Stimulated activated naive CD8-positive, alpha-beta T cell treated with anti-CD3 and anti-CD28 coated beads, Interleukin-15, Interleukin-2, amounts not matched to agents 100 ng/mL and 50 ng/mL, for 24 hours (primary cell): ENCODE measurements at regions not wholly inside any gene's neighbourhood (a gene's known extent, or its start where the extent isn't known, plus 50 kb on each side); places are given as distances from the start of the nearest gene placed in this dataset.
"Not testable (repeated sequence)": the region's sequence is repeated elsewhere in the genome, so short reads cannot be mapped to it uniquely, and the experiment has no call there.

ENCODE experiments used
- H3K27ac Mint-ChIP-seq: one replicate; pipeline ENCODE4 v1.8.0; 2021; ENCODE audit warnings: mild to moderate bottlenecking, mixed read lengths
- H3K27me3 Mint-ChIP-seq: one replicate; pipeline ENCODE4 v1.8.0; 2021; ENCODE audit warnings: mixed read lengths
- H3K36me3 Mint-ChIP-seq: one replicate; pipeline ENCODE4 v1.8.0; 2021; ENCODE audit warnings: low read depth, mixed read lengths
- H3K4me1 Mint-ChIP-seq: one replicate; pipeline ENCODE4 v1.8.0; 2021; ENCODE audit warnings: low read depth, mixed read lengths
- H3K4me3 Mint-ChIP-seq: one replicate; pipeline ENCODE4 v1.8.0; 2021; ENCODE audit warnings: mild to moderate bottlenecking, mixed read lengths
- H3K9me3 Mint-ChIP-seq: one replicate; pipeline ENCODE4 v1.8.0; 2021; ENCODE audit warnings: mixed read lengths

GRCh38 chr1:807699-808390, 115.9 kb upstream of the SAMD11 start:
- H3K27ac Mint-ChIP-seq, H3K4me3 Mint-ChIP-seq, H3K36me3 Mint-ChIP-seq, H3K4me1 Mint-ChIP-seq, H3K9me3 Mint-ChIP-seq, H3K27me3 Mint-ChIP-seq: not testable (repeated sequence)

GRCh38 chr1:810949-811348, 112.8 kb upstream of the SAMD11 start:
- not testable (repeated sequence) for H3K4me3 Mint-ChIP-seq, H3K9me3 Mint-ChIP-seq, H3K36me3 Mint-ChIP-seq, H3K4me1 Mint-ChIP-seq, H3K27me3 Mint-ChIP-seq, H3K27ac Mint-ChIP-seq

- H3K4me3 Mint-ChIP-seq, H3K9me3 Mint-ChIP-seq, H3K27me3 Mint-ChIP-seq, H3K36me3 Mint-ChIP-seq: not testable (repeated sequence)
- Mint-ChIP-seq H3K4me1 (peaks cover 16% of the 10 kb centered on the region), H3K27ac (peak overlapping the region; percentile 4)
Observed at GRCh38 chr1:812535-813127, 111.1 kb upstream of the SAMD11 start.

- not testable (repeated sequence) for H3K36me3 Mint-ChIP-seq, H3K27me3 Mint-ChIP-seq, H3K27ac Mint-ChIP-seq, H3K4me3 Mint-ChIP-seq, H3K9me3 Mint-ChIP-seq
- H3K4me1 Mint-ChIP-seq, result peaks cover 16% of the 10 kb centered on the region
Observed at GRCh38 chr1:814543-814942, 109.2 kb upstream of the SAMD11 start.

- H3K36me3 Mint-ChIP-seq, H3K9me3 Mint-ChIP-seq, H3K27me3 Mint-ChIP-seq, H3K4me3 Mint-ChIP-seq, H3K27ac Mint-ChIP-seq: not testable (repeated sequence)
- H3K4me1 Mint-ChIP-seq, result peaks cover 16% of the 10 kb centered on the region
Observed at GRCh38 chr1:815147-815922, 108.4 kb upstream of the SAMD11 start.

GRCh38 chr1:817071-817599, 106.6 kb upstream of the SAMD11 start:
- Mint-ChIP-seq H3K27ac (peak overlapping the region; percentile 43), H3K4me1 (peaks cover 16% of the 10 kb centered on the region)
- H3K36me3 Mint-ChIP-seq, H3K9me3 Mint-ChIP-seq, H3K4me3 Mint-ChIP-seq, H3K27me3 Mint-ChIP-seq: not testable (repeated sequence)

- H3K27me3 Mint-ChIP-seq, H3K36me3 Mint-ChIP-seq, H3K9me3 Mint-ChIP-seq, H3K4me3 Mint-ChIP-seq, H3K27ac Mint-ChIP-seq: not testable (repeated sequence)
- peaks cover 11% of the 10 kb centered on the region for H3K4me1 Mint-ChIP-seq
Observed at GRCh38 chr1:817658-818617, 105.8 kb upstream of the SAMD11 start.

- Mint-ChIP-seq H3K4me3 (no peak overlapping the region), H3K9me3 (no peaks in the 10 kb centered on the region), H3K4me1 (peaks cover 11% of the 10 kb centered on the region), H3K27ac (no peak overlapping the region), H3K27me3 (no peaks in the 10 kb centered on the region), H3K36me3 (no peaks in the 10 kb centered on the region)
Observed at GRCh38 chr1:818618-819291, 105.0 kb upstream of the SAMD11 start.

- H3K27ac Mint-ChIP-seq, result no peak overlapping the region
- no peaks in the 10 kb centered on the region for H3K36me3 Mint-ChIP-seq
- peaks cover 17% of the 10 kb centered on the region for H3K4me1 Mint-ChIP-seq
- no peaks in the 10 kb centered on the region for H3K9me3 Mint-ChIP-seq
- H3K4me3 Mint-ChIP-seq, result no peak overlapping the region
- H3K27me3 Mint-ChIP-seq, result no peaks in the 10 kb centered on the region
Observed at GRCh38 chr1:820962-821361, 102.8 kb upstream of the SAMD11 start.

GRCh38 chr1:826808-827207, 96.9 kb upstream of the SAMD11 start:
- H3K9me3 Mint-ChIP-seq, H3K27me3 Mint-ChIP-seq: not testable (repeated sequence)
- H3K4me3 Mint-ChIP-seq, result peak overlapping the region; percentile 96
- H3K4me1 Mint-ChIP-seq, result peaks cover 36% of the 10 kb centered on the region
- peaks cover 16% of the 10 kb centered on the region for H3K36me3 Mint-ChIP-seq
- H3K27ac Mint-ChIP-seq, result peak overlapping the region; percentile 94

GRCh38 chr1:827211-828063, 96.3 kb upstream of the SAMD11 start:
- H3K4me1 Mint-ChIP-seq, result peaks cover 36% of the 10 kb centered on the region
- peak overlapping the region; percentile 94 for H3K27ac Mint-ChIP-seq
- H3K4me3 Mint-ChIP-seq, result peak overlapping the region; percentile 96
- peaks cover 22% of the 10 kb centered on the region for H3K36me3 Mint-ChIP-seq
- not testable (repeated sequence) for H3K27me3 Mint-ChIP-seq, H3K9me3 Mint-ChIP-seq

- Mint-ChIP-seq H3K4me3 (peak overlapping the region; percentile 10), H3K36me3 (peaks cover 34% of the 10 kb centered on the region), H3K4me1 (peaks cover 36% of the 10 kb centered on the region)
- H3K27me3 Mint-ChIP-seq, H3K27ac Mint-ChIP-seq, H3K9me3 Mint-ChIP-seq: not testable (repeated sequence)
Observed at GRCh38 chr1:829324-829723, 94.4 kb upstream of the SAMD11 start.

GRCh38 chr1:829932-830331, 93.8 kb upstream of the SAMD11 start:
- H3K4me1 Mint-ChIP-seq, result peaks cover 36% of the 10 kb centered on the region
- H3K4me3 Mint-ChIP-seq, result peak overlapping the region; percentile 10
- peaks cover 34% of the 10 kb centered on the region for H3K36me3 Mint-ChIP-seq
- not testable (repeated sequence) for H3K27me3 Mint-ChIP-seq, H3K9me3 Mint-ChIP-seq, H3K27ac Mint-ChIP-seq
